NCI-H1436 (cell line): ENCODE measurements at regions not wholly inside any gene's neighbourhood (a gene's known extent, or its start where the extent isn't known, plus 50 kb on each side); places are given as distances from the start of the nearest gene placed in this dataset.
A peak's percentile ranks its signal among the peaks of the same experiment; 100 is the strongest.

Experiments
- DNase-seq: peaks from one replicate; lab custom pipeline; 2025; lab: John Stamatoyannopoulos, UW

GRCh38 chr1:36675931-36676562, 193.3 kb upstream of the CSF3R start:
- no peak for DNase-seq

- no peak for DNase-seq
These were observed 192.4 kb upstream of the CSF3R start for GRCh38 chr1:36675106-36675505.

- no peak for DNase-seq
These were observed 190.5 kb upstream of the CSF3R start for GRCh38 chr1:36673202-36673601.

- no peak for DNase-seq
These were observed 186.5 kb upstream of the CSF3R start for GRCh38 chr1:36669262-36669661.

- DNase-seq = no peak
These were observed 185.1 kb upstream of the CSF3R start for GRCh38 chr1:36667836-36668235.

GRCh38 chr1:36667256-36667655, 184.5 kb upstream of the CSF3R start:
- DNase-seq = no peak

- no peak for DNase-seq
These were observed 182.9 kb upstream of the CSF3R start for GRCh38 chr1:36665478-36666080.

GRCh38 chr1:36664571-36665287, 182.0 kb upstream of the CSF3R start:
- no peak for DNase-seq

GRCh38 chr1:36663772-36664430, 181.2 kb upstream of the CSF3R start:
- no peak for DNase-seq

GRCh38 chr1:36658838-36659237, 176.1 kb upstream of the CSF3R start:
- no peak for DNase-seq

- no peak for DNase-seq
These were observed 175.1 kb upstream of the CSF3R start for GRCh38 chr1:36657826-36658225.

- no peak for DNase-seq
These were observed 174.1 kb upstream of the CSF3R start for GRCh38 chr1:36656838-36657237.

GRCh38 chr1:36656271-36656670, 173.6 kb upstream of the CSF3R start:
- no peak for DNase-seq

- no peak for DNase-seq
These were observed 171.9 kb upstream of the CSF3R start for GRCh38 chr1:36654586-36654985.

- peak; percentile 54 for DNase-seq
These were observed 171.1 kb upstream of the CSF3R start for GRCh38 chr1:36653850-36654249.

- DNase-seq = no peak
These were observed 169.9 kb upstream of the CSF3R start for GRCh38 chr1:36652586-36652985.

- no peak for DNase-seq
These were observed 169.3 kb upstream of the CSF3R start for GRCh38 chr1:36652011-36652410.

GRCh38 chr1:36651176-36651910, 168.6 kb upstream of the CSF3R start:
- DNase-seq = no peak

GRCh38 chr1:36650200-36651065, 167.7 kb upstream of the CSF3R start:
- DNase-seq = peak; percentile 47

GRCh38 chr1:36645867-36646266, 163.2 kb upstream of the CSF3R start:
- no peak for DNase-seq

- DNase-seq = no peak
These were observed 161.8 kb upstream of the CSF3R start for GRCh38 chr1:36644556-36644955.
